PFSK-1 (cell line): ENCODE measurements at regions not wholly inside any gene's neighbourhood (a gene's known extent, or its start where the extent isn't known, plus 50 kb on each side); places are given as distances from the start of the nearest gene placed in this dataset.

Source experiments
- FOXP2 ChIP-seq: optimal IDR thresholded peaks from 2 replicates; pipeline ENCODE3; 2011; ENCODE audit warnings: borderline replicate concordance, control low read depth, inconsistent platforms; ENCODE audit not compliant: insufficient read depth; ENCODE audit errors: extremely low read length, extremely low read depth
- POLR2AphosphoS5 ChIP-seq: IDR thresholded peaks from 2 replicates; pipeline ENCODE4 v1.6.1; 2012; ENCODE audit warnings: low read depth, mild to moderate bottlenecking, control low read depth, low read length, moderate library complexity
- SIN3A ChIP-seq: IDR thresholded peaks from 2 replicates; pipeline ENCODE4 v1.6.1; 2012; ENCODE audit warnings: mild to moderate bottlenecking, low read length, moderate library complexity, borderline replicate concordance; ENCODE audit not compliant: insufficient read depth
- TAF1 ChIP-seq: IDR thresholded peaks from 2 replicates; pipeline ENCODE4 v1.6.1; 2012; ENCODE audit warnings: low read length, control low read depth, borderline replicate concordance; ENCODE audit not compliant: insufficient read depth
- TF ChIP-seq, protein P1 (sequence below), 2 experiments: IDR thresholded peaks; 2 replicates each; pipeline versions ENCODE4 v1.6.1 to v1.8.0; 2011 to 2012; ENCODE audit warnings: low read depth in 2 of 2, low read length in 2 of 2, control low read depth in 1 of 2, inconsistent platforms in 1 of 2, mild to moderate bottlenecking in 1 of 2, moderate library complexity in 1 of 2; ENCODE audit not compliant: insufficient read depth in 1 of 2

DNA sequence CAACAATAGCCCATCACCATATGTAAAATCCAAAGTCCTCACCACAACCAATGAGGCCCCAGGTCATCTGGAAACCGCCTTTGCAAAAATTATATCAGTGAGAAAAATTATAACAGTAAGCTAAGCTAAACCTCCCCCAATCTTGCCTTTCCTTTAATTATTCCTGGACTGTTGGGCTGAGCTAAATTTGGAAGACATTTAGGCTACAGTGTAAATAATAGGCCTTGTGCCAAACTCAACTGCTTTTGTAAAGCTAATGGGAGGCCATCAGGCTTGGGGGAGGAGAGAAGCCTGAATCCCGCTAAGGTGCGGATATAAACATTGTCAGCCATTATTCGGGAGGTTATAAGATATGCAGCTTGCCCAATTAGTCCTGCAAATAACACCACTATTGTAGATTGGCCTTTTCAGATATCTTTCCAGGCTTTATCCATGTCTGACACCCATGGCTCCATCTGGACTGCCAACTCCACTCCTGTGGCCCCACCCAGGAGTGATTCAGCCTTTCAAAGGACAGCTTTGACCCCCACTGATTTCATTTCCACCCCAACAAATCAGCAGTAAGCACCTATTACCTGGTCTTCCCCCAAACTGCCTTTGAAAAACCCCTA is 53.0 kb upstream of the CA12 start:
- TF ChIP-seq, protein P1, sequence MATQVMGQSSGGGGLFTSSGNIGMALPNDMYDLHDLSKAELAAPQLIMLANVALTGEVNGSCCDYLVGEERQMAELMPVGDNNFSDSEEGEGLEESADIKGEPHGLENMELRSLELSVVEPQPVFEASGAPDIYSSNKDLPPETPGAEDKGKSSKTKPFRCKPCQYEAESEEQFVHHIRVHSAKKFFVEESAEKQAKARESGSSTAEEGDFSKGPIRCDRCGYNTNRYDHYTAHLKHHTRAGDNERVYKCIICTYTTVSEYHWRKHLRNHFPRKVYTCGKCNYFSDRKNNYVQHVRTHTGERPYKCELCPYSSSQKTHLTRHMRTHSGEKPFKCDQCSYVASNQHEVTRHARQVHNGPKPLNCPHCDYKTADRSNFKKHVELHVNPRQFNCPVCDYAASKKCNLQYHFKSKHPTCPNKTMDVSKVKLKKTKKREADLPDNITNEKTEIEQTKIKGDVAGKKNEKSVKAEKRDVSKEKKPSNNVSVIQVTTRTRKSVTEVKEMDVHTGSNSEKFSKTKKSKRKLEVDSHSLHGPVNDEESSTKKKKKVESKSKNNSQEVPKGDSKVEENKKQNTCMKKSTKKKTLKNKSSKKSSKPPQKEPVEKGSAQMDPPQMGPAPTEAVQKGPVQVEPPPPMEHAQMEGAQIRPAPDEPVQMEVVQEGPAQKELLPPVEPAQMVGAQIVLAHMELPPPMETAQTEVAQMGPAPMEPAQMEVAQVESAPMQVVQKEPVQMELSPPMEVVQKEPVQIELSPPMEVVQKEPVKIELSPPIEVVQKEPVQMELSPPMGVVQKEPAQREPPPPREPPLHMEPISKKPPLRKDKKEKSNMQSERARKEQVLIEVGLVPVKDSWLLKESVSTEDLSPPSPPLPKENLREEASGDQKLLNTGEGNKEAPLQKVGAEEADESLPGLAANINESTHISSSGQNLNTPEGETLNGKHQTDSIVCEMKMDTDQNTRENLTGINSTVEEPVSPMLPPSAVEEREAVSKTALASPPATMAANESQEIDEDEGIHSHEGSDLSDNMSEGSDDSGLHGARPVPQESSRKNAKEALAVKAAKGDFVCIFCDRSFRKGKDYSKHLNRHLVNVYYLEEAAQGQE (IDR thresholded peaks at IDR 0.05; ENCODE audit: insufficient read depth in 1 of 2, low read depth in 2 of 2, low read length in 2 of 2) = no peak
- TF ChIP-seq POLR2AphosphoS5 (no peak), TAF1 (no peak), SIN3A (no peak), FOXP2 (no peak)
